B cell (primary cell): ENCODE measurements at regions not wholly inside any gene's neighbourhood (a gene's known extent, or its start where the extent isn't known, plus 50 kb on each side); places are given as distances from the start of the nearest gene placed in this dataset.

Source experiments
- ATAC-seq: fragments of 200-7000 bp; cut with Tn5 transposase; one replicate; pipeline ENCODE4 v1.10.0; 2021; ENCODE audit warnings: low read depth, mild to moderate bottlenecking, moderate number of reproducible peaks, moderate library complexity
- CTCF ChIA-PET: fragments of 350-600 bp; sonication (Branson Sonifier 250); formaldehyde crosslinking; loops from one replicate; lab custom pipeline; 2021; ENCODE audit warnings: antibody characterized with exemption, inconsistent platforms; lab: Charles Lee
- POLR2A ChIA-PET: fragments of 350-600 bp; sonication (Branson Sonifier 250); formaldehyde crosslinking; loops from one replicate; lab custom pipeline; 2021; ENCODE audit warnings: antibody characterized with exemption; lab: Charles Lee
- DNase-seq: peaks from one replicate; pipeline ENCODE4 v3.0.0; 2013
- H2AFZ ChIP-seq: 2 replicates; pipeline ENCODE4 v1.6.1; 2012; ENCODE audit warnings: mild to moderate bottlenecking, low read depth, low read length; ENCODE audit not compliant: insufficient read depth, poor library complexity, severe bottlenecking
- H3K27ac ChIP-seq, 2 donors: 1 replicate in 1 of 2; 2 replicates in 1 of 2; pipeline ENCODE4 v1.5.1; 2012 to 2013; ENCODE audit warnings: low read length in 2 of 2, mild to moderate bottlenecking in 2 of 2, moderate library complexity in 1 of 2
- H3K27me3 ChIP-seq, 4 experiments: fragments of 200-600 bp in 1 of 4; sonication (generic) in 1 of 4; replicated peaks in 1 of 4; 1 replicate in 2 of 4; 2 replicates in 2 of 4; pipeline versions ENCODE4 v1.6.1 to v1.7.0; 2013 to 2016; ENCODE audit warnings: low read length in 3 of 4, mild to moderate bottlenecking in 2 of 4, mixed read lengths in 1 of 4, moderate library complexity in 1 of 4; ENCODE audit not compliant: insufficient read depth in 4 of 4, control insufficient read depth in 3 of 4; ENCODE audit errors: control extremely low read depth in 1 of 4
- H3K36me3 ChIP-seq, 2 experiments: replicated peaks in 1 of 2; 1 replicate in 1 of 2; 2 replicates in 1 of 2; pipeline versions ENCODE4 v1.6.1 to v1.7.1; 2013; ENCODE audit warnings: low read length in 1 of 2; ENCODE audit not compliant: insufficient read depth in 2 of 2, control insufficient read depth in 1 of 2; ENCODE audit errors: control extremely low read depth in 1 of 2, extremely low read depth in 1 of 2
- H3K4me1 ChIP-seq, 2 donors: fragments of 200-600 bp in 1 of 2; sonication (generic) in 1 of 2; 1 replicate in 1 of 2; 2 replicates in 1 of 2; pipeline versions ENCODE4 v1.5.1 to v1.6.1; 2013 to 2017; ENCODE audit warnings: low read length in 2 of 2; ENCODE audit not compliant: control insufficient read depth in 2 of 2, insufficient read depth in 2 of 2
- H3K4me2 ChIP-seq: replicated peaks from 2 replicates; pipeline ENCODE3; 2012; ENCODE audit warnings: mild to moderate bottlenecking, low read depth, low read length; ENCODE audit not compliant: poor library complexity, severe bottlenecking
- H3K4me3 ChIP-seq, 5 experiments: fragments of 200-600 bp in 1 of 5; sonication (generic) in 1 of 5; 1 replicate in 3 of 5; 2 replicates in 2 of 5; pipeline versions ENCODE4 v1.5.1 to v1.7.0; 2011 to 2016; ENCODE audit warnings: low read length in 4 of 5, mild to moderate bottlenecking in 4 of 5, low read depth in 2 of 5, control low read depth in 1 of 5, moderate library complexity in 1 of 5; ENCODE audit not compliant: insufficient read depth in 1 of 5; ENCODE audit errors: control extremely low read depth in 1 of 5, extremely low read depth in 1 of 5
- H3K79me2 ChIP-seq: fragments of 200-600 bp; sonication (generic); one replicate; pipeline ENCODE4 v1.6.0; 2016; ENCODE audit warnings: low read length; ENCODE audit not compliant: control insufficient read depth, insufficient read depth
- H3K9ac ChIP-seq: fragments of 200-600 bp; sonication (generic); 2 replicates; pipeline ENCODE4 v1.6.1; 2017; ENCODE audit warnings: mild to moderate bottlenecking, low read length, moderate library complexity
- H3K9me3 ChIP-seq, 3 donors: one replicate each; pipeline versions ENCODE4 v1.6.1 to v1.7.1; 2013; ENCODE audit warnings: low read length in 2 of 3; ENCODE audit not compliant: control insufficient read depth in 2 of 3, insufficient read depth in 1 of 3; ENCODE audit errors: control extremely low read depth in 1 of 3
- H4K20me1 ChIP-seq: 2 replicates; pipeline ENCODE4 v1.6.0; 2012; ENCODE audit warnings: mild to moderate bottlenecking, low read length; ENCODE audit not compliant: insufficient read depth, control insufficient read depth, poor library complexity, severe bottlenecking
- H3K27ac Mint-ChIP-seq: one replicate; pipeline ENCODE4 v1.8.0; 2021; ENCODE audit warnings: mixed read lengths
- H3K27me3 Mint-ChIP-seq: one replicate; pipeline ENCODE4 v1.8.0; 2021; ENCODE audit warnings: mixed read lengths
- H3K4me1 Mint-ChIP-seq: one replicate; pipeline ENCODE4 v1.8.0; 2021; ENCODE audit warnings: mixed read lengths
- H3K4me3 Mint-ChIP-seq: one replicate; pipeline ENCODE4 v1.8.0; 2021; ENCODE audit warnings: mixed read lengths
- H3K9me3 Mint-ChIP-seq: one replicate; pipeline ENCODE4 v1.8.0; 2022; ENCODE audit warnings: mixed read lengths; ENCODE audit not compliant: insufficient read depth
- EZH2 ChIP-seq: IDR thresholded peaks from 2 replicates; pipeline ENCODE4 v1.6.1; 2012; ENCODE audit warnings: borderline replicate concordance, low read depth, mild to moderate bottlenecking, moderate library complexity, low read length; ENCODE audit not compliant: insufficient read depth, poor library complexity, severe bottlenecking
- intact Hi-C: fragments of 100-400 bp; cut with micrococcal nuclease; formaldehyde crosslinking; loops from one replicate; pipeline ENCODE4 v1.10.0; 2022
- TF ChIP-seq, protein P1 (sequence below): fragments of 200-600 bp; IDR thresholded peaks from one replicate; pipeline ENCODE4 v1.8.0; 2022; ENCODE audit warnings: antibody characterized with exemption, mild to moderate bottlenecking

DNA sequence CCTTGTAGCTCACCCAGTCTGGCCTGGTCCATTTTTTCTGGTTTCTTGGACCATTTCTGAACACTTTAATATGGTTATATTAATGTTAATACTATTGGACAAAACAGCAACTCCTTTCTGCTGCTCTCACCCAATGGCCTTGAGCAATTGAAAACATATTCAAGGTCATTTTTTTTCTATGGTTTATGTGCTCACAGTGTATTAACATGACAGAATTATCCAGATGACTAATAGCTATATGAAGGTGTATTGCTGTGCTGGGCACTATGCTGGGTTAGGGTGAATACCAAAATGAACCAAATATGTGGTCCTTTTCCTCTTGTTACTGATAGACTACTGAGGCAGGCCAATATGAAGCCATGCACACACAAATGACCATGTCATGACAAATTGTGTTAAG lies 591.6 kb upstream of the PLXNA2 start:
- no peaks in the 10 kb centered on the region for H4K20me1 ChIP-seq
- H3K9me3 ChIP-seq = no peaks in the 10 kb centered on the region
- H3K27ac ChIP-seq = no peak overlapping the region
- ChIA-PET POLR2A (no interaction called here), CTCF (no interaction called here)
- H3K27me3 Mint-ChIP-seq = no peaks in the 10 kb centered on the region
- H3K4me1 ChIP-seq = no peaks in the 10 kb centered on the region
- intact Hi-C loops = no loop called here
- no peak overlapping the region for H3K4me2 ChIP-seq
- no peaks in the 10 kb centered on the region for H3K79me2 ChIP-seq
- no peaks in the 10 kb centered on the region for H3K27me3 ChIP-seq
- no peak for ATAC-seq
- no peaks in the 10 kb centered on the region for H3K9me3 Mint-ChIP-seq
- no peaks in the 10 kb centered on the region for H3K4me1 Mint-ChIP-seq
- no peak overlapping the region for H3K27ac Mint-ChIP-seq
- no peaks in the 10 kb centered on the region for H3K36me3 ChIP-seq
- DNase-seq = no peak
- H3K4me3 Mint-ChIP-seq = no peak overlapping the region
- H3K4me3 ChIP-seq = no peak overlapping the region
- H3K9ac ChIP-seq = no peak overlapping the region
- TF ChIP-seq EZH2 = no peak
- TF ChIP-seq, protein P1, sequence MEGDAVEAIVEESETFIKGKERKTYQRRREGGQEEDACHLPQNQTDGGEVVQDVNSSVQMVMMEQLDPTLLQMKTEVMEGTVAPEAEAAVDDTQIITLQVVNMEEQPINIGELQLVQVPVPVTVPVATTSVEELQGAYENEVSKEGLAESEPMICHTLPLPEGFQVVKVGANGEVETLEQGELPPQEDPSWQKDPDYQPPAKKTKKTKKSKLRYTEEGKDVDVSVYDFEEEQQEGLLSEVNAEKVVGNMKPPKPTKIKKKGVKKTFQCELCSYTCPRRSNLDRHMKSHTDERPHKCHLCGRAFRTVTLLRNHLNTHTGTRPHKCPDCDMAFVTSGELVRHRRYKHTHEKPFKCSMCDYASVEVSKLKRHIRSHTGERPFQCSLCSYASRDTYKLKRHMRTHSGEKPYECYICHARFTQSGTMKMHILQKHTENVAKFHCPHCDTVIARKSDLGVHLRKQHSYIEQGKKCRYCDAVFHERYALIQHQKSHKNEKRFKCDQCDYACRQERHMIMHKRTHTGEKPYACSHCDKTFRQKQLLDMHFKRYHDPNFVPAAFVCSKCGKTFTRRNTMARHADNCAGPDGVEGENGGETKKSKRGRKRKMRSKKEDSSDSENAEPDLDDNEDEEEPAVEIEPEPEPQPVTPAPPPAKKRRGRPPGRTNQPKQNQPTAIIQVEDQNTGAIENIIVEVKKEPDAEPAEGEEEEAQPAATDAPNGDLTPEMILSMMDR = no peak
- H2AFZ ChIP-seq = no peak overlapping the region

DNA sequence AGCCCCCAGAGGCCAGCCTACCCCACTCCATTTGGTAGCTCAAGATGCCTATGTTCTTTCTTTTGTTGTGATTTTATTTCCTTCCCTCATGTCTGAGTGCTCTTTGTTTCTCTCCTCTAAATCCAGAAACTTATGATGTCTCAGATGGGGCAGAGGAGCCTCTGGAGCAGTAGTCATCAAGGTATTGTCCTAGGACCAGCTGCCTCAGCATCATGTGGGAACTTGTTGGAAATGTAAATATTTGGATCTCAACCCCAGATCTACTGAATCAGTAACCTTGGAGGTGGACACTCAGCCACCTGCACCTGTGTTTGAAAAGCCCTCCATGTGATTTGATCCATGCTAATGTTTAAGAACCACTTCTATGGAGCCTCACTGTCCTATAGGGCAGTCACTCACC lies 593.1 kb upstream of the PLXNA2 start:
- ChIA-PET POLR2A (no interaction called here), CTCF (no interaction called here)
- no peak overlapping the region for H2AFZ ChIP-seq
- H3K4me2 ChIP-seq = no peak overlapping the region
- Mint-ChIP-seq H3K27me3 (no peaks in the 10 kb centered on the region), H3K27ac (no peak overlapping the region), H3K4me3 (no peak overlapping the region), H3K9me3 (no peaks in the 10 kb centered on the region), H3K4me1 (no peaks in the 10 kb centered on the region)
- H3K79me2 ChIP-seq = no peaks in the 10 kb centered on the region
- H3K4me3 ChIP-seq = no peak overlapping the region
- H3K4me1 ChIP-seq = no peaks in the 10 kb centered on the region
- no peaks in the 10 kb centered on the region for H4K20me1 ChIP-seq
- no peaks in the 10 kb centered on the region for H3K27me3 ChIP-seq
- H3K9ac ChIP-seq = no peak overlapping the region
- H3K27ac ChIP-seq = no peak overlapping the region
- intact Hi-C loops = no loop called here
- no peaks in the 10 kb centered on the region for H3K36me3 ChIP-seq
- DNase-seq (no peak), ATAC-seq (no peak)
- no peak for TF ChIP-seq EZH2
- TF ChIP-seq, protein P1 = no peak
- no peaks in the 10 kb centered on the region for H3K9me3 ChIP-seq
